HG03103 (cell line): ENCODE measurements at regions not wholly inside any gene's neighbourhood (a gene's known extent, or its start where the extent isn't known, plus 50 kb on each side); places are given as distances from the start of the nearest gene placed in this dataset.
"Not testable (repeated sequence)": the region's sequence is repeated elsewhere in the genome, so short reads cannot be mapped to it uniquely, and the experiment has no call there.

Experiments
- ATAC-seq: cut with Tn5 transposase; IDR thresholded peaks from one replicate; pipeline ENCODE4 v1.9.1; 2021; ENCODE audit warnings: low read depth; ENCODE audit not compliant: unreplicated experiment

- no peak for ATAC-seq
Observed at GRCh38 chr10:36766940-36767339, 358.5 kb upstream of the ANKRD30A start.

GRCh38 chr10:36766415-36766810 lies 359.0 kb upstream of the ANKRD30A start:
- no peak for ATAC-seq

GRCh38 chr10:36765782-36766414 lies 359.5 kb upstream of the ANKRD30A start:
- no peak for ATAC-seq

- ATAC-seq, result no peak
Observed at GRCh38 chr10:36764823-36765222, 360.6 kb upstream of the ANKRD30A start.

- ATAC-seq, result no peak
Observed at GRCh38 chr10:36761121-36761520, 364.3 kb upstream of the ANKRD30A start.

- ATAC-seq, result no peak
Observed at GRCh38 chr10:36759141-36759805, 366.1 kb upstream of the ANKRD30A start.

- ATAC-seq, result no peak
Observed at GRCh38 chr10:36748128-36748871, 377.1 kb upstream of the ANKRD30A start.

- no peak for ATAC-seq
Observed at GRCh38 chr10:36739884-36740445, 385.4 kb upstream of the ANKRD30A start.

- ATAC-seq, result no peak
Observed at GRCh38 chr10:36738738-36739431, 386.5 kb upstream of the ANKRD30A start.

GRCh38 chr10:36736311-36736710 lies 389.1 kb upstream of the ANKRD30A start:
- no peak for ATAC-seq

GRCh38 chr10:36734590-36734989 lies 390.8 kb upstream of the ANKRD30A start:
- not testable (repeated sequence) for ATAC-seq

- ATAC-seq, result no peak
Observed at GRCh38 chr10:36730316-36730715, 395.1 kb upstream of the ANKRD30A start.

GRCh38 chr10:36728626-36729025 lies 396.8 kb upstream of the ANKRD30A start:
- ATAC-seq, result no peak

- no peak for ATAC-seq
Observed at GRCh38 chr10:36725581-36726520, 399.5 kb upstream of the ANKRD30A start.

GRCh38 chr10:36722777-36723176 lies 402.6 kb upstream of the ANKRD30A start:
- no peak for ATAC-seq

GRCh38 chr10:36721871-36722270 lies 403.5 kb upstream of the ANKRD30A start:
- no peak for ATAC-seq

- ATAC-seq, result no peak
Observed at GRCh38 chr10:36720895-36721294, 404.5 kb upstream of the ANKRD30A start.

- no peak for ATAC-seq
Observed at GRCh38 chr10:36717118-36717517, 408.3 kb upstream of the ANKRD30A start.

- no peak for ATAC-seq
Observed at GRCh38 chr10:36716291-36716690, 409.1 kb upstream of the ANKRD30A start.

GRCh38 chr10:36712695-36713094 lies 412.7 kb upstream of the ANKRD30A start:
- ATAC-seq, result no peak
